ENCODE measurements at regions not wholly inside any gene's neighbourhood (a gene's known extent, or its start where the extent isn't known, plus 50 kb on each side); places are given as distances from the start of the nearest gene placed in this dataset.
"Not testable (repeated sequence)": the region's sequence is repeated elsewhere in the genome, so short reads cannot be mapped to it uniquely, and the experiment has no call there.

GRCh38 chr4:189147005-189147929, 793.4 kb upstream of the FRG1 start:
- Histone ChIP-seq H3K9ac (ENCODE audit: low read length) (no peak overlapping the region), H3K27me3 (ENCODE audit: insufficient read depth, low read length) (no peaks in the 10 kb centered on the region), H3K4me1 (ENCODE audit: control insufficient read depth in 1 of 2, insufficient read depth in 2 of 2, low read length in 2 of 2) (peaks cover 0 to 8% of the 10 kb centered on the region in 2 experiments; a peak in 1 of 4 replicates), H3K4me3 (replicated peaks in 1 of 2; ENCODE audit: low read depth in 1 of 2, low read length in 2 of 2) (no peak overlapping the region), H3K36me3 (ENCODE audit: control insufficient read depth in 1 of 2, insufficient read depth in 2 of 2, low read length in 2 of 2) (no peaks in the 10 kb centered on the region), H3K79me2 (ENCODE audit: insufficient read depth, low read length) (no peaks in the 10 kb centered on the region), H3K27ac (ENCODE audit: low read depth, low read length) (no peak overlapping the region), H3K9me2 (ENCODE audit: insufficient read depth) (no peaks in the 10 kb centered on the region), H4K20me1 (ENCODE audit: insufficient read depth) (no peaks in the 10 kb centered on the region), H3K4me2 (ENCODE audit: low read length) (no peak overlapping the region), H2AFZ (ENCODE audit: low read depth, low read length, poor library complexity, severe bottlenecking) (no peak overlapping the region), H3K9me3 (ENCODE audit: control insufficient read depth in 1 of 2, insufficient read depth in 1 of 2, low read depth in 1 of 2, low read length in 2 of 2) (no peaks in the 10 kb centered on the region)
- ChIA-PET POLR2A (no interaction called here), CTCF (no interaction called here), RAD21 (ENCODE audit: low non-redundant PET in 1 of 2, low total read pairs in 2 of 2, uncharacterized antibody in 2 of 2, unreplicated experiment in 2 of 2) (no interaction called here)
- intact Hi-C loops (cut with micrococcal nuclease) = no loop called here
- TF ChIP-seq RAD21 (IDR thresholded peaks at IDR 0.05; ENCODE audit: low read depth) (no peak), POLR2AphosphoS5 (IDR thresholded peaks at IDR 0.05; ENCODE audit: low read depth, low read length) (no peak), ATF3 (IDR thresholded peaks at IDR 0.05) (no peak)
- ATAC-seq = no peak
- BruUV-seq (replicated peaks) = no TSS peak
- no peak for DNase-seq (ENCODE audit: low read depth, low spot score)

- H3K27me3 ChIP-seq (ENCODE audit: insufficient read depth, low read length); H4K20me1 ChIP-seq (ENCODE audit: insufficient read depth); H3K27ac ChIP-seq (ENCODE audit: low read depth, low read length); CTCF ChIA-PET; H3K9me2 ChIP-seq (ENCODE audit: insufficient read depth); POLR2A ChIA-PET; H3K4me1 ChIP-seq (ENCODE audit: control insufficient read depth in 1 of 2, insufficient read depth in 2 of 2, low read length in 2 of 2); H3K79me2 ChIP-seq (ENCODE audit: insufficient read depth, low read length); H3K9ac ChIP-seq (ENCODE audit: low read length); ATAC-seq; DNase-seq (ENCODE audit: low read depth, low spot score); H3K4me3 ChIP-seq (replicated peaks in 1 of 2; ENCODE audit: low read depth in 1 of 2, low read length in 2 of 2); BruUV-seq (replicated peaks); H3K9me3 ChIP-seq (ENCODE audit: control insufficient read depth in 1 of 2, insufficient read depth in 1 of 2, low read depth in 1 of 2, low read length in 2 of 2); RAD21 ChIA-PET (ENCODE audit: low non-redundant PET in 1 of 2, low total read pairs in 2 of 2, uncharacterized antibody in 2 of 2, unreplicated experiment in 2 of 2); intact Hi-C loops (cut with micrococcal nuclease); H3K36me3 ChIP-seq (ENCODE audit: control insufficient read depth in 1 of 2, insufficient read depth in 2 of 2, low read length in 2 of 2); H3K4me2 ChIP-seq (ENCODE audit: low read length); H2AFZ ChIP-seq (ENCODE audit: low read depth, low read length, poor library complexity, severe bottlenecking): not testable (repeated sequence)
Observed at GRCh38 chr4:189155083-189155482, 785.6 kb upstream of the FRG1 start.
